ENCODE measurements at regions not wholly inside any gene's neighbourhood (a gene's known extent, or its start where the extent isn't known, plus 50 kb on each side); places are given as distances from the start of the nearest gene placed in this dataset.

GRCh38 chr2:236719192-236719635 is 149.6 kb downstream of the ACKR3 start:
- DNase-seq, result no peak

- no peak for DNase-seq
Measured at GRCh38 chr2:236720974-236721540, 151.4 kb downstream of the ACKR3 start.

GRCh38 chr2:236724200-236724599 is 154.6 kb downstream of the ACKR3 start:
- DNase-seq, result peak; percentile 30

- peak; percentile 32 for DNase-seq
Measured at GRCh38 chr2:236726701-236727450, 157.3 kb downstream of the ACKR3 start.

GRCh38 chr2:236728916-236729670 is 159.5 kb downstream of the ACKR3 start:
- peak; percentile 13 for DNase-seq

GRCh38 chr2:236730393-236730792 is 160.8 kb downstream of the ACKR3 start:
- peak; percentile 4 for DNase-seq

- DNase-seq, result peak; percentile 54
Measured at GRCh38 chr2:236731767-236732580, 162.3 kb downstream of the ACKR3 start.

GRCh38 chr2:236733156-236733555 is 163.5 kb downstream of the ACKR3 start:
- DNase-seq, result peak; percentile 25

GRCh38 chr2:236735825-236736238 is 166.2 kb downstream of the ACKR3 start:
- no peak for DNase-seq

GRCh38 chr2:236738030-236738429 is 168.4 kb downstream of the ACKR3 start:
- DNase-seq, result peak; percentile 25

GRCh38 chr2:236738896-236739295 is 169.3 kb downstream of the ACKR3 start:
- DNase-seq, result no peak

- no peak for DNase-seq
Measured at GRCh38 chr2:236739663-236740062, 170.0 kb downstream of the ACKR3 start.

GRCh38 chr2:236740506-236740905 is 170.9 kb downstream of the ACKR3 start:
- DNase-seq, result no peak

- DNase-seq, result no peak
Measured at GRCh38 chr2:236743039-236743920, 173.7 kb downstream of the ACKR3 start.

GRCh38 chr2:236743921-236744280 is 174.3 kb downstream of the ACKR3 start:
- no peak for DNase-seq

GRCh38 chr2:236744281-236744705 is 174.7 kb downstream of the ACKR3 start:
- DNase-seq, result no peak

- no peak for DNase-seq
Measured at GRCh38 chr2:236744716-236745115, 175.1 kb downstream of the ACKR3 start.

- DNase-seq, result no peak
Measured at GRCh38 chr2:236745420-236746210, 176.0 kb downstream of the ACKR3 start.

GRCh38 chr2:236746833-236747232 is 177.2 kb downstream of the ACKR3 start:
- no peak for DNase-seq

- no peak for DNase-seq
Measured at GRCh38 chr2:236747426-236747825, 177.8 kb downstream of the ACKR3 start.

- DNase-seq, result no peak
Measured at GRCh38 chr2:236747925-236748324, 178.3 kb downstream of the ACKR3 start.
